PC-9 (cell line): ENCODE measurements at regions not wholly inside any gene's neighbourhood (a gene's known extent, or its start where the extent isn't known, plus 50 kb on each side); places are given as distances from the start of the nearest gene placed in this dataset.

Source experiments
- EZH2 ChIP-seq: fragments of 200-600 bp; sonication (generic); IDR thresholded peaks from 2 replicates; pipeline ENCODE4 v1.8.0; 2017; ENCODE audit warnings: antibody characterized with exemption, low read depth
- TF ChIP-seq, protein P1 (sequence below): fragments of 200-600 bp; sonication (generic); conservative IDR thresholded peaks from 2 replicates; pipeline ENCODE4 v1.6.1; 2017; ENCODE audit warnings: mixed run types, antibody characterized with exemption, mild to moderate bottlenecking, moderate library complexity

DNA sequence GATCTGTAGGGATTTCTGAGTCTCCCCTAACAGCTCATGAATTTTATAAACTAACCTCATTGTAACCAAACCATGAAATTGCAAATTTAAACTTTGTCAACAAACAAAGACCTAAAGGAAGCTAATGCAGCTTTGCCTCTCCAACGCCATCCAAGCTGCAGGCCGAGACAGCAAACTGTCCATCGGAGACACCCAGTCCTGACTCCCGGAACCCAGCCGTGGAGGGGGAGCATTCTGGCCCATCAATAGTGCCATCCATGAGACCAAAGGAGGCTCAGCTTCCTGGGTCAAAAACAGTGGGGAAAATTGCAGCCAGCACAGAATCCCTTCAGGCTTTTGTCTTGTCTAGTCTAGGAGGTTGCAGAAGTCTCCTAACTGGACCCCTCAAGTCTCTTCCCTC, 147.6 kb upstream of the OPCML start:
- no peak for TF ChIP-seq EZH2
- TF ChIP-seq, protein P1, sequence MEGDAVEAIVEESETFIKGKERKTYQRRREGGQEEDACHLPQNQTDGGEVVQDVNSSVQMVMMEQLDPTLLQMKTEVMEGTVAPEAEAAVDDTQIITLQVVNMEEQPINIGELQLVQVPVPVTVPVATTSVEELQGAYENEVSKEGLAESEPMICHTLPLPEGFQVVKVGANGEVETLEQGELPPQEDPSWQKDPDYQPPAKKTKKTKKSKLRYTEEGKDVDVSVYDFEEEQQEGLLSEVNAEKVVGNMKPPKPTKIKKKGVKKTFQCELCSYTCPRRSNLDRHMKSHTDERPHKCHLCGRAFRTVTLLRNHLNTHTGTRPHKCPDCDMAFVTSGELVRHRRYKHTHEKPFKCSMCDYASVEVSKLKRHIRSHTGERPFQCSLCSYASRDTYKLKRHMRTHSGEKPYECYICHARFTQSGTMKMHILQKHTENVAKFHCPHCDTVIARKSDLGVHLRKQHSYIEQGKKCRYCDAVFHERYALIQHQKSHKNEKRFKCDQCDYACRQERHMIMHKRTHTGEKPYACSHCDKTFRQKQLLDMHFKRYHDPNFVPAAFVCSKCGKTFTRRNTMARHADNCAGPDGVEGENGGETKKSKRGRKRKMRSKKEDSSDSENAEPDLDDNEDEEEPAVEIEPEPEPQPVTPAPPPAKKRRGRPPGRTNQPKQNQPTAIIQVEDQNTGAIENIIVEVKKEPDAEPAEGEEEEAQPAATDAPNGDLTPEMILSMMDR, result no peak
